ENCODE measurements at regions not wholly inside any gene's neighbourhood (a gene's known extent, or its start where the extent isn't known, plus 50 kb on each side); places are given as distances from the start of the nearest gene placed in this dataset.

DNA sequence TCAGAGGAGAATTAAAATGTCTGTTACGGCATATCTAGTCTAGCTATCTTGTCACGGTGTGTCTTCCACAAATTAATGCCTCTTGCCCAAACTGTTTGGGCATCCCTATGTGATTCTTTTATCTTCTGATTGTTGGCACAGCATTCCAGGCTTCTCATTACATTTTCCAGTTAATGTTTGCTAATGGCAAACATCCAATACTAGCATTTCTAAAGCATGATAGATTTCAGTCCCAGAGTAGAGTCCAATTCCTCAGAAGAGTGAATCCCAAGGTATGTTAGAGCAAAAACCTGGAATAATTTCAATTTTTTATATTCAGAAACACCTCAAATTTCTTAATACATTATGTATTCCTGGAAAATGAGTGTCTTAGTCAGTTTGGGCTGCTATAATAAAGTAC, 684.5 kb upstream of the SLITRK1 start:
- ATAC-seq: no peak

GRCh38 chr13:84563611-84564010, 681.3 kb upstream of the SLITRK1 start:
- no peak for ATAC-seq
- DNase-seq: no peak

More for the DNA sequence above, 684.5 kb upstream of the SLITRK1 start:
- DNase-seq: no peak

DNA sequence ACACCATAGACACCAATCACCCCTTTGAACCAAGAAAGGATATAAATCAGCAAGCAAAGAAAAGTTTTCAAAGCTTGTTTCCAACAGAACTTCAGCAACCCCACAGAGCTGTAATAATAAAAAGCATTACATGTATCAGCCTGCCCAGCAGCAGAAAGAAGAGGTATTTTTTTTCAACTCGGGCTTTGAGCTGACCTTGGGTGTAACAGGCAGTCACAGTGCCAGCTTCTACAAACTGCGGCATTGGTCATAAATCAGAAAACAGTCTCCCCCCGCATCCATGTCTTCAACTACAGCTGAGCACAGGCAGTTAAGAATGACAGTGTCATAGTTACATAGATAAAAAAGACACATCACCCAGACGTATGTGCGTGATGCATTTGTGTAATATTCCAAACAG, 671.0 kb upstream of the SLITRK1 start:
- no peak for ATAC-seq

DNA sequence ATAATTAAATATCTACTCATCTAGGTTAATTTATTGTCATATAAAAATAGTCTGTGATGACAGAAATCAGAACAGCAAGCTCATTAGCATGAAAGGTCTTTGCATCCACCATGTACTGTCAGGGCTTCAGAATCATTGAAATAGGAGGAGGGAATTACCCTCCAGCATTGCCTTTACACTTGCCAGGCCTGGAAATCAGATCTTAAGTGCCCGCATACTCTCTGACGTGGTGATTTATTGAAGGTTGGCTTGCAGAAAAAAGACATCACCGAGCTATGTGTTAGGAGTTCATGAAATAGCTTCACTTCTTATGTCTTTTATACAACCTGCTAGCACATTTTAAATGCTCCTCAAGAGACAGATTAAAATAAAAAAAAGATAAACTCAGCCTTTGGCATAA, 661.7 kb upstream of the SLITRK1 start:
- ATAC-seq: no peak

More for the DNA sequence above, 671.0 kb upstream of the SLITRK1 start:
- no peak for DNase-seq

GRCh38 chr13:84542348-84542747, 660.1 kb upstream of the SLITRK1 start:
- DNase-seq: no peak
- no peak for ATAC-seq

More for the DNA sequence above, 661.7 kb upstream of the SLITRK1 start:
- no peak for DNase-seq

- ATAC-seq (no peak), DNase-seq (no peak)
Observed at GRCh38 chr13:84536906-84537305, 654.6 kb upstream of the SLITRK1 start.

GRCh38 chr13:84528408-84529070, 646.3 kb upstream of the SLITRK1 start:
- ATAC-seq: no peak
- no peak for DNase-seq

DNA sequence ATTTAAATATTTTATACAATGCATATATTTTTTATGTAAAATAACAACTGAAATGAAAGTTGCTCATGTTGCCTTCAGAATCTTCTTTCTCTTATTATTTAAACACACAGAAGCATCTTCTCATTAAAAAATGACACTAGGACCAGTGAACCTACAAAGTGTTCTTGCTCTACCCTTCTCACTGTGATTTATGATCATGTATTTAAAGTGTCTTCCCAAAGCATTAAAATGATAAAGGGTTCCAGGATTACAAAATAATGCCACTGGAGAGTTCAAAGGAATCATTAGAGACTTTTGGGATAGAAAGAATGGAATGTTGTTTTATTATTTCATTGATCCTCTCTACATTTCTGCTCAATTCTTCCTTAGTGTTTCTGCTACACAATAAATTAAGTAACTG, 643.6 kb upstream of the SLITRK1 start:
- ATAC-seq (no peak), DNase-seq (no peak)

GRCh38 chr13:84524586-84524985, 642.3 kb upstream of the SLITRK1 start:
- DNase-seq (no peak), ATAC-seq (no peak)

DNA sequence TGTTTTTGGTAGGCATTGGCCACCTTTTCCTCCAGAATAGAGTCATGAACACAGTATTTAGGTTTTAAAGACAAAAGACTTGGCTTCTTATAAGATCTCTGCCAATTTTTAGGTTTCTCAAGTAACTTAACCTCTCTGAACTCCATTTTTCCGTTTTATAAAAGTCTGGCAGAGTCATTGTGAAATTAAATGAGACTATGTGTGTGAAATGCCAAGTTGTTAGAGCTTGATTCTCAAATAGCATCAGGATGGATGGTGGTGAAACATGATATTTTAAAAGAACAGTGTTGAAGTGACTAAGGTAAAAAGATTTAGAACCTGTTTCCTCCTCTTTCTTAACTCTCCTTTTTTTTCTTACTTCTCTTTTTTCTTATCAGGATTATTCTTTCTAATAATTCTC, 617.7 kb upstream of the SLITRK1 start:
- no peak for ATAC-seq
- no peak for DNase-seq

- ATAC-seq (no peak), DNase-seq (no peak)
Observed at GRCh38 chr13:84497613-84498012, 615.3 kb upstream of the SLITRK1 start.

DNA sequence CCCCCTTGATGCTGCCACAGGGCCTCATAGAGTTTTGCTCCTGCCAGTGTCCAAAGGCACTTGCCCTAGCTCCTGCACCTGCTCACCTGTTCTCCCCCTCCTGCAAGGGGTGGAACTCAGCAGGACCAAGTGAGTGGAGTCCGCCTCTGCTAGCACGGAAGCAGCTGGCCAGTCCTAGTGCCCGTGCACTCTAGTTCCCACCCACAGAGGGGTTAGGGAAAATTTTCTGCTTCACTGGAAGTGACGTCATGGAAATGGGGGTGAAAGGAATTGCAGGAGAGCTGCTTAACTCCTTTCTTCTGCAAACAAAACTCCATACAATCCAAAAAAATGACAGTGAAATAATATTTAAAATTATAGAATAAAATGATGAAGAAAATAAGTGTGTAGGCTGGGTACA, 609.7 kb upstream of the SLITRK1 start:
- DNase-seq: no peak
- ATAC-seq: no peak

DNA sequence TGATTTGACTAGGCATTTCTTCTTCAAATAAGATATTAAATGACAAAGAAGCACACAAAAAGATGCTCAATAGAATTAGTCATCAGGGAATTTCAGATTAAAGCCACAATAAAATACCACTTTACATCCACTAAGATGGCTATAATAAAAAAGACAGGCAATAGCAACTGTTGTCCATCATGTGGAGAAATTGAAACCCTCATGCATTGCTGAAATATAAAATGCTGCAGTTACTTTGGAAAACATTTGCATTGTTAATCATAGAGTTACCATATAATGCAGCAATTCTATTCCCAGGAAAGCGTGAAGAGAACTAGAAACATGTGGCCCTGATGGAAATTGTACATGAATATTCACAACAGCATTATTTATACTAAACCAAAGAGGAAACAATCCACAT, 605.5 kb upstream of the SLITRK1 start:
- ATAC-seq: no peak
- no peak for DNase-seq

GRCh38 chr13:84481958-84482357, 599.7 kb upstream of the SLITRK1 start:
- no peak for ATAC-seq
- DNase-seq: no peak

GRCh38 chr13:84479656-84480055, 597.4 kb upstream of the SLITRK1 start:
- no peak for DNase-seq
- ATAC-seq: no peak

DNA sequence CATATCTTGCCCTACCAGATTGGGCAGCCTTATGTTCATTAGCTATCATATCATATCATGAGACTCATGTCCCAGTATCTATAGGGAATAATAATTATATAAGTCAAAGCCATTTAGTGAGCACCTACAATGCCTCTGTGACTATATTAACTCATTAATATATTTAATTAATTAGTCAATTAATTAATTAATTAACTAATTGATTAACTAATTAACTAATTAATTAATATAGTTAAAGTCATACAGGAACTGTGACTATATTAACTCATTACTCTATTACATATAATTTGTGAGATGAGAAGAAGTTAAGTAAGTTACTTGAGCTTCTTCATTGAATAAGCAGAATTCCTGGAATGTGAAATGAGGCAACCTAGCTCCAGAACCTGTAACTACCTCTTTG, 588.3 kb upstream of the SLITRK1 start:
- ATAC-seq: no peak
- no peak for DNase-seq

DNA sequence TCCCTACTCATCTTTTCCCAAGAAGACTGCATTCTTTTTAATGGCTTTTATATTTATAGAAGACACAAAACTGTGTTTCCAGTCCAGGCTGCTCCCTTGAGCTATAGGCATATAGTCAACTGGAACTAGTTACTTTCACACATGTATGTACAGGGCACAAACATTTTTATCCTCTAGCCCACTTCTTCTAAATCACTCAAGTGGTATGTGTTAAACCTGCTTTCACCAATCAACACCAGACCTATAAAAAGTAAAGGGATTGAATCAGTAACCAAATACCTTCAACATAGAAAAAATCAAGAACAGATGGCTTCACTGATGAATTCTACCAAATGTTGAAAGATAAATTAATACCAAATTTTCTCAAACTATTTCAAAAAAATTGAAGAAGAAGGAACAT, 584.2 kb upstream of the SLITRK1 start:
- ATAC-seq (no peak), DNase-seq (no peak)

- DNase-seq (no peak), ATAC-seq (no peak)
Observed at GRCh38 chr13:84460989-84461388, 578.7 kb upstream of the SLITRK1 start.

DNA sequence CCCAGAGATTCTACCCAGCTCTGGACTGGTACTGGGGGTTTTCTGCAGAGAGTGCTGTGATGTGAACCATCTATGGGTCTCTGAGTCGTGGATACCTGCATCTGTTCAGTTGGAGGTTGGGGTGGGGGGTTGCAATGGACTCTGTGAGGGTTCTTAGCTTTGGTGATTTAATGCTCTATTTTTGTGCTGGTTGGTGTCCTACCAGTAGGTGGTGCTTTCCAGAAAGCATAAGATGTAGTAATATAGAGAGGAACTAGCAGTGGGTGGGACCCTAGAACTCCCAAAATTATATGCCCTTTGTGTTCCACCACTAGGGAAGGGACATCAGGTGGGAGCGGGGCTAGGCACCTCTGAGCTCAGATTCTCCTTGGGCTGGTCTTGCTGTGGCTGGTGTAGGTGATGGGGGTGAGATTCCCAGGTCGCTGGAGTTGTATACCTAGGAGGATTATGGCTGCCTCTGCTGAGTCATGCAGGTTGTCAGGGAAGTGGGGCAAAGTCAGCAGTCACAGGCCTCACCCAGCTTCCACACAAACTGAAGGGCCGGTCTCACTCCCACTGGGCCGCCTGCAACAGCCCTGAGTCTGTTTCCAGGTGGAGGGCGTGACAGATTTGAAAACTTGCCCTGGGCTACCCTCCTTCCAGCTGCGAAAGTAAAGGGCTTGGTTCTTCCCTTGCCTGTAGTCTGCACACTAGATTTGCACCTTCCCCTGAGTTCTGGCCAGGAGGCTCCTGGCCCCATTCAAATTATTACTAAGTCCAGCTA, 573.0 kb upstream of the SLITRK1 start:
- ATAC-seq: no peak
- DNase-seq: no peak

DNA sequence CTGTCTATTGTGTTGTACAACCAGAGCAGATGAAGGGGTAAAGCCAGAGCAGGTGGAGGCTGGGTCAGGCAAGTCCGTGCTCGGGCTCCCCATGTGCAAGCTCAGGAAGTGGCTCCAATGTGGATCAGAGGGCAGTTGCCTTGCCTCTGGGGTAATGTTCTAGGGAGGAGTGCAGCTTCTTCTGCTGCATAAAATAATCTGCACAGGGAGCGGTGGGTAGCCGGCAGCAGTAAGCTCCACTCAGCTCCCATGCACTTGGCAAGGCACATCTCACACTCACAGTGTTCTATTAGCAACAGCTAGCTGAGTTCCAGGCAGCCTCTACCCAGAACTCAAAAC, 565.3 kb upstream of the SLITRK1 start:
- DNase-seq (no peak), ATAC-seq (no peak)

DNA sequence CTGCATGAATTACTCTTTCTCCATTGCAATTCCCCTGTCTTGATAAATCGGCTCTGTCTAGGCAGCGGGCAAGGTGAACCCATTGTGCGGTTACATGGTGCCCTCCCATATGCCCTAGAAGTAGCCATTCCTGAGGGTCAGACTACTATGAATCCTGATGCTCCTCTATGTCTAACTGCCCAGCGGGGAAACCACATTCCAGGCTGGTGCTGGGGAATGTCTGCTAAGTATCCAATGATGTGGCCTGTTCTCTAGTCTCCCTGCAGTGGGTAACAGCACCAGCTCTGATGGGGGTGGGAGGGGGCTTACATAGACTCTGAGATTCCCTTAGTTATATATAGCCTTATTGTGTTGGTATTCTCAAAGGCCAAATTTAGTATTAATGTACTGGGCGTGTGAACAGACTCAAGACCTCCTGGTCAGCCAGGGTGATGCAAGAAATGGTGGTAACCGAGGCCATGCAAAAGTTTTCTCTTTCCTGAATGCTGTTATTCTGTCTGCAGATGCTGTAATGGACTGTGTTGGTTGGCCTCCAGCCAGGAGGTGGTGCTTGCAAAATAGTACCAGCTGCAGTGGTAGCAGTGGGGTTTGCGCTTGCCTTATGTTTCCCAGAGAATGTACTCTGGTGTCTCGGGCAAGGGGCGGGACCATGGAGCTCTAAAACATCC, 564.8 kb upstream of the SLITRK1 start:
- ATAC-seq: no peak
- DNase-seq: no peak

DNA sequence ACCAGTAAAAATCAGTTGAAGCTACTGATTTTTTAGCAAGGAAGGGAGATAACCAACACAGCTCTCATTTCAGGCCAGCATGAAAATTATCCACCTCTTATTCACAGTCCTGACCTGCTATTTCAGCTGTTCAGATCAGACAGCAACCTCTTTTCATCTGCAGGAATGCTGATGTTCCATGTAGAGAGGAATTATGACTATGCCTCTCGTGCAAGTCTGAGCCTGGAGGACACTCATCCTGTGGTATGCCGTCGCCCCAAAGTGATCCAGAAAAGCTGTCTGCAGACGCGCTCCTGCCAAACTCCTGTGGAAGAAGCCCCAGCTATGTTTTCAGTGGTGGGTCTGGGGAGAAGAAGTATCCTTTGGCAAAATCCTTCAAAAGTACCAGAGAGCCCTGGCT, 563.5 kb upstream of the SLITRK1 start:
- no peak for DNase-seq
- ATAC-seq: no peak

- ATAC-seq: no peak
- no peak for DNase-seq
Observed at GRCh38 chr13:84443463-84443862, 561.2 kb upstream of the SLITRK1 start.

GRCh38 chr13:84439108-84439507, 556.8 kb upstream of the SLITRK1 start:
- no peak for DNase-seq
- ATAC-seq: no peak

All from stimulated activated naive CD8-positive, alpha-beta T cell treated with anti-CD3 and anti-CD28 coated beads, Interleukin-15, Interleukin-2, amounts not matched to agents 100 U/mL and 50 U/mL, for 24 hours (primary cell).